Epidermal melanocyte (primary cell): ENCODE measurements at regions not wholly inside any gene's neighbourhood (a gene's known extent, or its start where the extent isn't known, plus 50 kb on each side); places are given as distances from the start of the nearest gene placed in this dataset.

Experiments used
- DNase-seq: peaks from one replicate; pipeline ENCODE4 v3.0.0; 2011; ENCODE audit warnings: low spot score; ENCODE audit not compliant: insufficient read length

DNA sequence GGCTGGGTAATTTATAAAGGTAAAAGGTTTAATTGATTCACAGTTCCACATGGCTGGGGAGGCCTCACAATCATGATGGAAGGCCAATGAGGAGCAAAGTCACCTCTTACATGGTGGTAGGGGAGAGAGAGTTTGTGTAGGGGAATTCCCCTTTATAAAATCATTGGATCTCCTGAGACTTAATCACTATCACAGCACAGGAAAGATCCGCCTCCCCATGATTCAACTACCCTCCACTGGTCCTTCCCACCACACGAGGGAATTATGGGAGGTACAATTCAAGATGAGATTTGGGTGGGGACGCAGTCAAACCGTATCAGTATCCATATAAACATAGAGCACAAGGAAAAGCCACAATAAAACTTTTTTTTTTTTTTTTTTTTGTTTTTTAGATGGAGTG lies 172.6 kb upstream of the PIEZO2 start:
- no peak for DNase-seq

- DNase-seq = peak; percentile 66
Measured at GRCh38 chr18:11320986-11321385, 171.6 kb upstream of the PIEZO2 start.

- no peak for DNase-seq
Measured at GRCh38 chr18:11316546-11316945, 167.2 kb upstream of the PIEZO2 start.

- no peak for DNase-seq
Measured at GRCh38 chr18:11310476-11311086, 161.2 kb upstream of the PIEZO2 start.

DNA sequence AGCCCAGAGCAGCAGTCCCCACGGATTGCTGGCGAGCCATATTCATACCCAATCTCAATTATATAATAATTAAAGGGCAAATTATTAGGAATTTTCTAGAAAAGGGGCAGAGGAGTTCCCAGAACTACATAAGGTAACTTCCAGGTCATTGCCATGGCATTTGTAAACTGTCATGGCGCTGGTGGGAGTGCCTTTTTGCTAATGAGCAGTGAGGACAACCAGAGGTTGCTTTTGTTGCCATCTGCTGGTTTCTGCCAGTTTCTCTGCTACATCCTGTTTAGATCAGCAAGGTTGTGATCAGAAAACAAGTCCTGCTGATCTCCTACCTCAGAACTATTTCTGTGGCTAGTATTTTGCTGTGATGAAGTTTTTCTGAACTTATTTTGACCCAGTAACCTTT lies 159.8 kb upstream of the PIEZO2 start:
- no peak for DNase-seq

DNA sequence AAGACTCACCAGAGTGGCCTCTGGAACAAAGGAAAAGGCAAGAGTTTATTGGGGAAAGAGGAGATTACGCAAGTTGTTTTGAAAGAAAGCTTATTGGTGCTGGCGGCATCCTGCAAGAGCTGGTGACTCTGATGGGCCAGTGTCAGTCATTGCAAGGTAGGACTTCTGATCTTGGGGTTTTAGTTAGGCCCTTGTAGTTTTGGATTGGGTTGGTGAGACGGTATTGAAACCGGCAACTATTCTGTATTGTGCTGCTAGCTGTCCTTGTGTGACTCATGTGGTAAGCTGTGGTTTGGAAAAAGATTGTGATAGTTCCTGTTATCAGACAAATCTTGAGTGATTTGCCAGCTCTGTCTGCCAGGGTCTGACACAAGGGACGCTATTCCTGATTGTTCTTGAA lies 159.1 kb upstream of the PIEZO2 start:
- no peak for DNase-seq

DNA sequence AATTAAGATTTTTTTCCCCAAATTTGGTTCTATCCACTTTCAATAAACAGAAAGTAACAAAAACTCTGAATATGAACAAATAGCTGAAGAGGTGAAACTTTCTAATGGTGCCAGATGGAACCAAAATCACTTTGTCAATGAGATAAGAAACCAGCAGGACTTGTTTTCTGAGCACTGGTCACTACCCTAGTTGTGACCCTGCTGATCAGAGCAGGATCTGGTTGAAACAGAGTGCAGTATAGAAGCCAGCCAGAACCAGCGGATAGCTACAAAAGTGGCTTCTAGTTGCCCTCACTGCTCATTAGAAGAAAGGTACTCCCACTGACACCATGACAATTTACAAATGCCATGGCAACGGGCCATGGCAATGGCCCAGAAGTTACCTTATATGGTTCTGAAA lies 158.3 kb upstream of the PIEZO2 start:
- DNase-seq = no peak

- DNase-seq = no peak
Measured at GRCh38 chr18:11305507-11305906, 156.1 kb upstream of the PIEZO2 start.

GRCh38 chr18:11304928-11305327 lies 155.6 kb upstream of the PIEZO2 start:
- no peak for DNase-seq

DNA sequence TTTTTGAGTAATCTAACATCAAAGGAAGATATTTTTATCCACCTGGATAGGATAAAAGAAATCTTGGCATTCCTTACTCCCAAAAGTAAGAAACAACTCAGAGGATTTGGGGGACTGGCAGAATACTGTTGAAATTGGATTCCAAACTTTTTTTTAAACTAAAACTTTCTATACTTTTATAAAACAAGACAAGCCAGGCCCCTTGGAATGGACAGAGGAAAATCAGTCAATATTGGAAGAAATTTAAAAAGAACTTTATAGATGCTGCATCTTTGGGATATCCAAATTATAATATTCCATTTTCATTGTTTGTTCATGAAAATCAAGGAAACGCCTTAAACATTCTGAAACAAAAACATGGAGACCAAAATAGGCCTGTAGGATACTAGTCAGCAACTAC lies 147.6 kb upstream of the PIEZO2 start:
- no peak for DNase-seq

- DNase-seq = no peak
Measured at GRCh38 chr18:11293794-11294193, 144.4 kb upstream of the PIEZO2 start.

- no peak for DNase-seq
Measured at GRCh38 chr18:11290786-11291185, 141.4 kb upstream of the PIEZO2 start.

- no peak for DNase-seq
Measured at GRCh38 chr18:11289248-11289647, 139.9 kb upstream of the PIEZO2 start.

- DNase-seq = no peak
Measured at GRCh38 chr18:11288401-11288800, 139.0 kb upstream of the PIEZO2 start.

DNA sequence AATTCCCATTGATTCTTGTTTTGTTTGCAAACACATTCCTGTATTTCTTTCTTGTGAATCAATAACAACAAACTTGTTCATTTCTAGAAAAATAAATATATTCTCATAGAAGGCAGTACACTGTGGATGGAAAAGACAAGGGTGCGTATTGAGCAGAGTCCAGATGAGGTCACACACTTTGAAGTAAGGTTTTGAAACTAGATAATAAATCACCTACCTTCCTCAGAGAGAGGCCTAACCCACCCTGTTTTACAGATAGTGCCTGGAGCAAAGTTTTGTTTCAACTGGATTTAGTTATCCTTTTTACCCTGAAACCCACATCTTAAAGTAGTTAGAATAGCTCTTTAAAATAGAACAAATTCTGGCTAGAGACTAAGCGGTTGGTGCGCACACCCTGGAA lies 137.1 kb upstream of the PIEZO2 start:
- DNase-seq = no peak

GRCh38 chr18:11284811-11285210 lies 135.4 kb upstream of the PIEZO2 start:
- no peak for DNase-seq

DNA sequence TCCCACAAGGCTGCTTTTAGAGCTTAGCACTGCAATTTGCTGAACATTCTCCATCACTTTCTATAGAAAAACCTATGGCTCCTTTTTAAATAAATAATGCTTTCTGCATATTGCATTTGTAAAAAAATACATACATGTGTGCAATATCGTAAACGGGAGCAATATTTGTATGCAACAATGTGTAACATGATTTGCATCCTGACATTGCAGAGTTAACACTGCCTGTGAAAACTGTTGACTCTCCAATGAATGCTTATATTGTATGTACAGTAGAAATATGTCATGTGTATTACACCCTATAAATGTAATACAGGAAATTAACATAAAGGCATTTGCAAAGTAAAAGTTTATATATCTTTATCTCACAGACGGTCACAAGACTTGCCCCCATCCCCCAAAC lies 135.0 kb upstream of the PIEZO2 start:
- no peak for DNase-seq

- DNase-seq = no peak
Measured at GRCh38 chr18:11283479-11284161, 134.3 kb upstream of the PIEZO2 start.

DNA sequence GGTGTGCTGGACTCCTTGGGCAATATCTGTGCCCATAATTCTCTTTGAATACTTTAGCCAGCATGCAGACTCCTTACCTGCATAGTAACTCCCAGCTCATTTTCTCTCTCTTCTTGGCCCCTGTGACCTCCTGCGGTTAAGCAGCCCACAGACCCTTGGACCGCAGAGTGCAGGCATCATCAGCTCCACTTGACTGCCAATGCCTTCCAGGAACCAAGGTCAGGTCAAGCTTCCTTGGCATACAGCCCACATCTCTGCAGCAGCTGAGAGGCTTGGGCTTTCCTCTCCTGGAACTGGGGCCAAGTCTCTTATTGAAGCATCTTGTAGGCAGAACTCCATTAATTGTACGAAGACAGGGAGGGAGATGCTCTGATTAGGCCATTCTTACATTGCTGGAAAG lies 130.1 kb upstream of the PIEZO2 start:
- DNase-seq = no peak

DNA sequence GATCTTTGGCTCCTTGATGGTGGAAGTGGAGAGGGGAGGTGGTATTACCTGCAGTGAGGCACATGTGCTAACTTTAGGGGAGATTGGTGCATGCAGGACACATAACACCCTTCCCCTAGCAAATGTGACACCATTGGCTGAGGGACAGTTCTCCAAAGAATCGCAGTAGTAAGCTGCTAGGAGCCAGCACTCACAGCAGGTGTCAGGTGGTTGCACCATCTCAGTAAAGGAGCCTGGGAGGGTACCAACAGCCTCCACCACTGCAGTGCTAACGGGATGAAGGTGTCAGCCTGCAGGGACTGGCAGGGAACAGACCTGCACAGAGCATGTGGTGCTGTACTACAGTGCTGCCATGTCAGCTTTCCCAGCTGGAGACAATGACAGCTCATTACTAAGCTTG lies 127.3 kb upstream of the PIEZO2 start:
- no peak for DNase-seq

GRCh38 chr18:11274144-11274794 lies 124.9 kb upstream of the PIEZO2 start:
- no peak for DNase-seq

DNA sequence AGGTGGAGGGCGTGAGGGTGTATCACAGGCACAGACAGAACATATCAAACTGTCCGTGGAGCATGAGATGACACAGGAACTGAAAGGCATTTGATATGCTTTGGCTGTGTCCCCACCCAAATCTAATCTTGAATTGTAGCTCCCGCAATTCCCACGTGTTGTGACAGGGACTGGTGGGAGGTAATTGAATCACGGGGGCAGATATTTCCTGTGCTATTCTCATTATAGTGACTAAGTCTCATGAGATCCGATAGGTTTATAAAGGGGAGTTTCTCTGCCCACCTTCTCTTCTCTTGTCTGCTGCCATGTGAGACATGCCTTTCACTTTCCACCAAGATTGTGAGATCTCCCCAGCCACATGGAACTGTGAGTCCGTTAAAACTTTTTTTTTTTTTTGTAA lies 123.1 kb upstream of the PIEZO2 start:
- no peak for DNase-seq

DNA sequence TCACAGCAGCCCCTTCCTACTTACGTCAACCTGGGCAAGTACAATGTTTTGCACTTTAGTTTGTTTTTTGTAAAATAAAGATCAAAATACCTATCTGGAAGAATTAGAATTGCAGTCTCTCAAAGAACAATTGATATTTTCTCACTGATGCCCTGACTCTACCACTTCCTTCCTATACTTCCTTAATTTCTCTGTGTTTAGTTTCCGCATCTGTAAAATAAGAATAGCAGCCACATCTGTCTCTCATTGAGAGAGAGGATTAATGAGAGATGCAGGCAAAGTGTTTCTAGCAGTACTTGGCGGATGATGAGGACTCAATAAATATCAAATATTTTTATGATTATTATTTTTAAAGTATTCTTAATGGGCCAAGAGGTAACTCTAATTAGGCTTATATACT lies 122.6 kb upstream of the PIEZO2 start:
- DNase-seq = no peak
